Astrocyte of the spinal cord (primary cell): ENCODE measurements at regions not wholly inside any gene's neighbourhood (a gene's known extent, or its start where the extent isn't known, plus 50 kb on each side); places are given as distances from the start of the nearest gene placed in this dataset.

Experiments used
- DNase-seq: peaks from one replicate; pipeline ENCODE4 v3.0.0; 2011; ENCODE audit warnings: low read depth, low spot score
- H3K4me3 ChIP-seq: 2 replicates; pipeline ENCODE4 v1.5.1; 2011; ENCODE audit warnings: low read depth, mild to moderate bottlenecking, low read length, moderate library complexity
- CTCF ChIP-seq: IDR thresholded peaks from 2 replicates; pipeline ENCODE4 v1.5.1; 2012; ENCODE audit warnings: low read depth, mild to moderate bottlenecking, low read length, inconsistent platforms
- in situ Hi-C: cut with HindIII; loops from 2 replicates; pipeline ENCODE4 v1.10.0; 2017; ENCODE audit warnings: low sequenced_read_pairs

- no peak for TF ChIP-seq CTCF
- in situ Hi-C loops = no loop called here
- DNase-seq = no peak
- no peak overlapping the region for H3K4me3 ChIP-seq
These were observed 322.5 kb upstream of the NR3C2 start for GRCh38 chr4:148764720-148765119.

DNA sequence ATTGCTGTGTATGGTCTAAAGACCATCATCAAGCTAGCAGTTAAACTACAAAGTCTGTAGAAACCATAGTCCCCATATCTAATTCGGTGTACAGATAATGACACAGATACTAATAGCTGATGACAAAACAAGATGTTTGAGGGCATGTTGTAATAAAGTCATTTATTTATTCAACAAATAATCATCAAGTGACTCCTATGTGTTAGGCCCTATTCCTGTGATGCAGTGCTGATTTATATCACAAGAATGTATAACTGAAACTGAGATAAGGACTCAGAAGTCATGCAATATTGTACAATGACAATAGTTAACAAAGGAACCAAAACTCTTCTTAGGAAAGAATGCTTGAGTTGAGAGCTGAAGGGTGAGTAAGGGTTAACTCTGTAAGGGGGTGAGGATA is 315.0 kb upstream of the NR3C2 start:
- TF ChIP-seq CTCF = no peak
- no peak overlapping the region for H3K4me3 ChIP-seq
- no peak for DNase-seq
- in situ Hi-C loops = no loop called here

DNA sequence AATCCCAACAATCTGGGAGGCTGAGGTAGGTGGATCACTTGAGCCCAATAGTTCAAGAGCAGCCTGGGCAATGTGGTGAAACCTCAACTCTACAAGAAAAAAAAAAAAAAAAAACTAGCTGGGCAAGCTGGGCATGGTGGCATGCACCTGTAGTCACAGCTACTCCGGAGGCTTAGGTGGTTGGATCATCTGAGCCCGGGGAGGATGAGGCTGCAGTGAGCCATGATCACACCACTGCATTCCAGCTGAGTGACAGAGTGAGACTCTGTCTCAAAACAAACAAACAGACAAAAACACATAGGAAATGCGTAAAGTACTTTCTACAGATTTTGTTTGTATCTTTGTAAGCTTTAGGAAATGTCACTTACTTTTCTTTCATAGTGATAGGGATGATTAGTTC is 307.2 kb upstream of the NR3C2 start:
- no peak overlapping the region for H3K4me3 ChIP-seq
- no peak for TF ChIP-seq CTCF
- in situ Hi-C loops = no loop called here
- DNase-seq = no peak

GRCh38 chr4:148747721-148748268 is 305.6 kb upstream of the NR3C2 start:
- in situ Hi-C loops = no loop called here
- DNase-seq = no peak
- no peak overlapping the region for H3K4me3 ChIP-seq
- no peak for TF ChIP-seq CTCF

DNA sequence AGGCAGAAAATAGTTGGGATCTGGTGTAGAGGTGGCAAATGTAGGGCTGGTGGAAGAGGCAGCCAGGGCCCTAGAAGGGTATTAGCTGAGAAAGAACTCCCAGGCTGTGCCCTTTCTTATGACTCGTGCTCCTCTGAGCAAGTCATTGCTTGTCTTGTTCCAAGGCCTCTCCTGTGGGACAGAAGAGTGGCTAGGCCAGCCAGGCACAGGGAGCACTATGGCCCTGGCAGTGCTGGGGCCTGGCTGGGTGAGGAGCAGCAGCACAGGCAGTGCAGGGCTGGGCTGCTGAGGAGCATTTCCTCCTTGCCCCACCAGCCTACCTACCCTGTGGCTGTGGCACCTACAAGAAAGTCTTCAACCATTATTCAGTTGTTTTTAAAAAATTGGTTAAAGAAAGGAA is 298.5 kb upstream of the NR3C2 start:
- H3K4me3 ChIP-seq = no peak overlapping the region
- TF ChIP-seq CTCF = no peak
- DNase-seq = no peak
- in situ Hi-C loops = no loop called here

GRCh38 chr4:148737061-148737770 is 295.0 kb upstream of the NR3C2 start:
- in situ Hi-C loops = no loop called here
- TF ChIP-seq CTCF = no peak
- H3K4me3 ChIP-seq = no peak overlapping the region
- DNase-seq = no peak
